GM19240 (cell line): ENCODE measurements at regions not wholly inside any gene's neighbourhood (a gene's known extent, or its start where the extent isn't known, plus 50 kb on each side); places are given as distances from the start of the nearest gene placed in this dataset.
"Not testable (repeated sequence)": the region's sequence is repeated elsewhere in the genome, so short reads cannot be mapped to it uniquely, and the experiment has no call there.

Source experiments
- DNase-seq: peaks from one replicate; pipeline ENCODE4 v3.0.0; 2011; ENCODE audit warnings: low spot score; ENCODE audit not compliant: insufficient read length

GRCh38 chr5:167336161-167336560, 955.3 kb upstream of the WWC1 start:
- no peak for DNase-seq

GRCh38 chr5:167339205-167339604, 952.2 kb upstream of the WWC1 start:
- no peak for DNase-seq

GRCh38 chr5:167346461-167346860, 945.0 kb upstream of the WWC1 start:
- no peak for DNase-seq

DNA sequence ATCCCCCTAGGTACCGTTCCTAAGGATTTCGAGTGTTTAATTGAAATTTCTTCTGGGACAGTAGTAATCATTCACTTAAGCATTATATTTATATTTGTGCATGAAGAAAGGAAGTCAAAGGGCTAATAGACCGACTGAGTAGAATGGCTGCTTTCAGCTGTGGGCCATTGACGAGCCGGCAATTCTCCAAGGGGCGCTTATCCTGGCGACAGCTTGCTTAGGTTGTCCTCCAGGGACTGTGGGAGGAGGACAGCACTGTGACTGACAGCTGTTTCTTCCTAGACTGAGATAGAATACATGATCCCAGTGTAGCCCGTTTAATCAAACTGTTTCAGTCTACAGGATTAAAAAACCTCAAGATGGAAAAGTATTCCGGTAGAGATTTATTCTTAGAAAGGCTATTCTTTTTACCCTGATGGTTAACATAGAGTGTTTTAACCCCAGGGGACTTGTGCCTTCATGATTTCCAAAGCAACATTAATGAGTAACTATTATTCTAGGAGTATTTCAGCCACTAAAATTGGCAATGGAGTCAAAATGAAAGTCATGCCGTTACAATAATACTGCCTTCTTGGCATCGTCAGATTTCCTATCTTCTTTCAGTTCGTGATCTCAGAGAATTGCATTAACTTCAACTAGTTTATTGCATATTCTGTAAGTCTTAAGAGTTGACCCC, 943.1 kb upstream of the WWC1 start:
- DNase-seq = no peak

DNA sequence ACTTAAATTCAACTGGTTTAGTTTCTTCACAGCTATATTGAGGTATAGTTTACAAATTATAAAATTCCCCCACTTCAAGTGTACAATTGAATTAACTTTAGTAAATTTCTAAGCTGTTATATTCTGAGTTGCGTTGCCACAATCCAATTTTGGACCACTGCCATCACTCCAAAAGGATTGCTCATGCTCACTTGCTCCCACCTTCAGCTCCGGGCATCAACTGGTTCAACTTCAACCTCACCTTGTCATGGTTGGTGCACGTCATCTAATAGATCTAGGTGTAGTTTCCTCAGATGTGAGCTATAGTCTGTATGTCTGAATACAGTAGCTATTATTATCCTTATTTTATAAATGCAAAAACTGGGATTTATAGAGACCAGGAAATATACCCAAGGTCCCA, 942.5 kb upstream of the WWC1 start:
- no peak for DNase-seq

DNA sequence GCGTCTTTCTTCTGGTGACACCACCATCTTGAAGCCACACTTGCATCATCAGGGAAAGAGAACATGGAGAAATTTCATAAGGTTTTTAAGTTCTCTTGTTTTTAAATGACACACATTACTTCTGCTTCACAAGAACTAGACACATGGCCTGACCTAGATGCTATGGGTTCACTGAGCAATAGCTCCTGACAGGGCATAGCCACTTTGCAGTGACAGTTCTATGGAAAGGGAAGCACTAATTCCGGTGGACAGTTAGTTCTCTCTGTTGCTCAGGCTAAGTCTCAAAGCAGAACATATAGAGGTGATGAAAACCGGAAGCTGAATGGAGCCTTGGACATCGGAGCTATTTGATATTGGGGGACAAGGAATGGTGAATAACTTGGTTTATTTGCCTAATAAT, 940.1 kb upstream of the WWC1 start:
- DNase-seq = no peak

GRCh38 chr5:167352801-167353200, 938.6 kb upstream of the WWC1 start:
- no peak for DNase-seq

DNA sequence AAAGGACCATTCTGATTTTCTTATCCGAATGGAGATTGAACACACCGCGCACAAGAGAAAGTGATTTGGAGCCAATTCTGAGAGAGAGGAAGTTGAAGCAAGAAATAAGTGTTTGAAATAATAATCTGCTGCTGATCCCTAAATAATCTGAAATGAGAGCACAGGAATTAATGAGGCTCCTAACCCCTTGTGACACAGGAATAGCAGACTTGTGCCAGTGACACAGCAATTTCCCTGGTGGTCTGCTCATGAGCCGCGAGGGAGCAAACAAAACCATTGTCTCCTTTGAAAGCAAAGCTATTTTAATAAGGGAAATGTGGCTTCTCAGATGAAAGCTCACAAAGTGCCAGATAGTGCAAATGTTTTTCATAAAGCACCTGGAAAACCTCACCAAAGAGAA, 936.1 kb upstream of the WWC1 start:
- no peak for DNase-seq

DNA sequence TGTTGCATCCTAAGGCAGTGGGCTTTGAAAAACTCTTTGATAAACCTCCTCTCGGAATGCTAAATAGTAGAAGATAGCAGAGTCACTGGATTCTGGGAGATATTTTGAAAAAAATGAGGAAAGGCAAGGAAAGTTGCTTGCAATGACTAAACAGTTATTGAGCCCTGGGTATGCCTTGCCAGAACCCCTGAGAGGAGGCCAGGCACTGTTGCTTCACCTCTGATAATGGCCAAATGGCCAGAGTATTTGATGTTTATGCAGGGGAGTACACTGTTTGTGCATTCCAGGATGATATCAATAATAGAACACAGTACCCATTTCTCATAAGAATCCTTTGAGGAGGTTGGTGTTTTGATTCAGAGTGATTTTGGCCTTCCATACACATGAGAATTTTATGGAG, 935.1 kb upstream of the WWC1 start:
- DNase-seq = no peak

DNA sequence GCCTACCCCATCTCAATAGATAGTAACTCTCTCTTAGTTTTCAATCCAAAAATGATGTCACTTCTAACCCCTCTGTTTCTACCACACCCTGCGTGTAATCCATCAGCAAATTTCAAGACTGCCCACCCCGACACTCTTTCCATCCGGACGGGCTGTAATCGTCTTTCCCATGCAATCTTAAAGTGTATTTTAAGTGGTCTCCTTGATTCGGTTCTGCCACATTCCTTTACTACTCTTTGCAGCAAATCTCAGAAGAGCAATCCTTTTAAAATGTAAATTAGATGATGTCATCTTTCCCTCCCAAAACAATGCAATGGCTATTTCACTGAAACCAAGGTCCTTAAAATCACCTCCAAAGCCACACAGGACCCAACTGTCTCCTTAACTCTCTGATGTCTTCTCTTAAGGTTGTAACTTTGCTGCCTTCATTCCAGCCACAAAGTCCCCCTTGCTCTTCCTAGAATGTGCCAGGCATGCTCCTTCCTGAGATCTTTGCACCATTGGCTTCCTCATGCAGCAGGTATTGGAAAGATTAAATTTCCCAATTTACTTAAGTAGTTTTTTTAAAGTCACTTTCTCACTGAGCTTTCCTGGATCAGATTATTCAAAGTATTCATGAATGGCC, 932.5 kb upstream of the WWC1 start:
- DNase-seq = no peak

DNA sequence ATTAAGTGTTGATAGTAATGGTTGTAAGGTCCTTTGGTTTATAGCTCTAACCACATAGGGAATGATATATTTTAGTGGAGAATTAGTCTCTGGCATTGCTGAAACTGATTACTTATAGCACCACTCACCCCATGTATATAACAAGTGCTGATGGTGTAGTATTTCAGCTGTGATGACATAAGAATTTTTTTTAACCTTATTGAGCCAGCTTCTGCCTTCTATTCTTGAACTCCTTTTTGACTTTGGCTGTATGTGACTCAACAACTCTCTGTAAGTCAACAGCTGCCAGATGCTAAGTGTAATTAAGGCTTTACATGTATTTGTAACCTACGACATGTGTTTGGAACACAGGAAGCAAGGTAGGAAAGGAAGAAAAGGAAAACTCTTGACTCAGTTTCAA, 929.6 kb upstream of the WWC1 start:
- no peak for DNase-seq

GRCh38 chr5:167363065-167363464, 928.4 kb upstream of the WWC1 start:
- DNase-seq = no peak

DNA sequence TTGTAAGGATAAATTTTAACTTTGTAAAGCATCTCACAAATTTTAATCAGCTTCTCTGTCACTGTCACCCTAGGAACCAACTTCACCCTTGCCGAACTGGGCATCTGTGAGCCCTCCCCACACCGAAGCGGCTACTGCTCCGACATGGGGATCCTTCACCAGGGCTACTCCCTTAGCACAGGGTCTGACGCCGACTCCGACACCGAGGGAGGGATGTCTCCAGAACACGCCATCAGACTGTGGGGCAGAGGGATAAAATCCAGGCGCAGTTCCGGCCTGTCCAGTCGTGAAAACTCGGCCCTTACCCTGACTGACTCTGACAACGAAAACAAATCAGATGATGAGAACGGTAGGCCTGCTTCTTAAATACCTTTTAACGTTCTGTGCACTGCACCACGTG, 916.3 kb upstream of the WWC1 start:
- no peak for DNase-seq

DNA sequence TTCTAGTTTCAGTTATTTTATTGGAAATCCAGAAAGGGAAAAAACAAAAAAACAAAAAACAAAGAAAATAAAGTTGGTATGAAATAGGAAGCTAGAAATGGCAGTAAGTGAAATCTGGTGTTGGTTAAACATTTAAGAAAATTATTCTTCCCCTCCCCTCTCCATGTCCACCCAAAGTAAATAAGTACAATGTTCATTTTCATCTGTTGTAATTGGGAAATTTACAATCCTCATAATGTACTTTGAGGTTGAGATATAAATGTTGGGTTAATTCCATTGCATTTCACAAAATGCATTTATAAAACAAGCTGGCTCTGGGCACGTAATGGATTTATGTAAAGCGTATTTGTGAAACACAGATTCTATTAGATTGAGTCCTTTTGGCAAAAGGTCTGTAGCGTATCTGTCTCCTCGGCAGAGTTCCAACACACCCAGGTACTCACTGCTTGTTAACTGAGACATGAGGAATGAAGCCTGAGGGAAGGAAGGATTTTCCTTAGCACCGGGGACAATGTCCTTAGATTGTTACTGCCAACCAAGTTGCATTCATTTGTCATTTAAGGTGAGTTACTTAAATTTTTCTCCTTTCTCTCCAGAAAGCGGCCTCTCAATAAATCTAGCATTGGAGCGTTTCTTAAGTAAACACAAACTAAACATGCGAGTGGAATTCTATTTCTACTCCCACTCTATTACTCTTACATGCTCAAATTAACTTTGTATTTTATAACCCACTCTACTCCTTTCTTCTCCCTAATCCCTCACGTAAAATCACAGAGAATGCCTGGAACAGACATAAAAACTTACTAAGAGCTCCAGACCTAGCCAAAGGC, 912.3 kb upstream of the WWC1 start:
- no peak for DNase-seq

DNA sequence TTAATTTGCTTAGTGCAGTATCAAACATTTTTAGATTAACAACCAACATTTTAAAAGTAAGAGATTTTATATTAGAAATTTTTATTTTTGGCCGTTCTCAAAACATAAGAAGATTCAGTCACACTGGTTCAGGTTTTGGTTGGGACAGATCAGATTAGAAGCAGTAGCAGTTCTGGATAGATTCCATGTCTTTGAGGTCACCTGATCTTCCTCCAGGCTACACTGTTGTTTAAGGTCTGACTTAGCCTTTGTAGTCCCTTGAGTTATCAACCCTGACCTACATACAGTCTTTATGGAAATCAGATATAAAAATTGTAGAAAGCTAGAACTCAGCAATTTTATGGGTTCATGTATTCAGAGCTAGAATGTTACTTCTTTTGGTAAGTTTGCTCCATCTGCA, 910.0 kb upstream of the WWC1 start:
- DNase-seq = no peak

DNA sequence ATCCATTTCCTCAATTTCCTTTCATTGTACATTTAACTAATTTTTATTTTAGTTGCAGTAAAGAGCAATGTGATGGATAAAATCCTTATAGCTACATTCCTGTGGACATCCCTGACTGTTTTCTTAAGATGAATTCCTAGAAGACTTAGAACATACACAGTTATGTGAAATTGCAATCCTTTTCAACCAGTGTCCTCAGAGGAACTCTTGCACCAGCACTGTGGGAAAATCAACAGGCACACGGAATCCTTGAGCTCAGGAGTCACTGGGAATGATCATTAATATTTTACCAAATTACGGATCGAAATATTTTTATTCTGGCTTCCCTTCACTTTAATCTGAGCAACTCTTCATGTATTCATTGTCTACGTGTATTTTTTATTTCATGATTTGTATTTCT, 901.9 kb upstream of the WWC1 start:
- DNase-seq = no peak

GRCh38 chr5:167391286-167391685, 900.2 kb upstream of the WWC1 start:
- DNase-seq = not testable (repeated sequence)

DNA sequence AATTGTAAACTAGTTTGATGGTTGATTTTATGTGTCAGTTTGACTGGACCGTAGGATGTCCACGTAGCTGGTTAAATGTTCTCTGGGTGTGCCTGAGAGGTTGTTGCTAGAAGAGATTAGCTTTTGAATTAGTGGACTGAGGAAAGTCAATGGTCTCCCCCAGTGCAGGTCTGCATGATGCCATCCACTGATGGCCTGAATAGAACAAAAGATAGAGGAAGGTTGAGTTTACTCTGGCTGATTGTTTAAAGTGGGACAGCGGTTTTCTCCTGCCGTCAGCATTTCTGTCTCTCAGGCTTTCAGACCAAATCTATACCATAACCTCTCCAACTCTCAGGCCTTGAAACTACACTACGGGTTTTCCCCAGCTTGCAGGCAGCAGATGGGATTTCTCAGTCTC, 899.2 kb upstream of the WWC1 start:
- DNase-seq = no peak

DNA sequence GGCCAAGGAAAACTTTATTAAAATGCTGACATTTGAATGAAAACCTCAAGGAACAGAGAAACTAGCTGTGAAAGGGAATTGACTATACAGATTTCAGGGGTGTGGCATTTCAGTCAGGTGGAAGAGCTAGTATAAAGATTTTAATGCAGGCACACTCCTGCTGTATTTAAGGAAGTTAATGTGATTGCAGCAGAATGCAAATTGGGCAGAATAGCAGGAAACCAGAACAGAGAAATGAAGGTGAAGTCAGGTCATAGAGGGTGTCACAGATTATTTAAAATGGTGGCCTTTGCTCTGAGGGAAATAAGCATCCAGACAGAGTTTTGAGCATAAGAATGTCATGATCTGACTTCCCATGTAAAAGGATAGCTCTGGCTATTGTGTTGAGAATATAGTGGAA, 898.1 kb upstream of the WWC1 start:
- DNase-seq = no peak

- no peak for DNase-seq
Observed at GRCh38 chr5:167402671-167403070, 888.8 kb upstream of the WWC1 start.

DNA sequence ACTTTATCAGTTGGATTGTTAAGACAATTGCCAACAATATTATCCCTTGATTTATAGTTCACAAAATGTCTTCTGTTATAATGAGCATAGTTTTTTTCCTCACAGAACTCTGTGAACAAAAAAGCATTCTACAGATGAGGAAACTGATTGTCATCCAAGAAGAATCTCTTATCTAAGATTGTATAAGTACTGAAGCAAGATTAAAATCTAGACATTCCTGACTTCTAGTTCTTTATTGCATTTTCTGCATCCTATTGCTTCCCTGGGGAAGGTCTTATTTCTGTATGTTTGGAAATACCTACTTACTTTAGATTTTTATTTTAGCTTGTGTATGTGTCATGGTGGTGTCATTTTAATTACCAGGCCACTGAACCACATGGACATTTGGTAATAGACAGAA, 884.9 kb upstream of the WWC1 start:
- DNase-seq = no peak

- DNase-seq = no peak
Observed at GRCh38 chr5:167412556-167412955, 878.9 kb upstream of the WWC1 start.

DNA sequence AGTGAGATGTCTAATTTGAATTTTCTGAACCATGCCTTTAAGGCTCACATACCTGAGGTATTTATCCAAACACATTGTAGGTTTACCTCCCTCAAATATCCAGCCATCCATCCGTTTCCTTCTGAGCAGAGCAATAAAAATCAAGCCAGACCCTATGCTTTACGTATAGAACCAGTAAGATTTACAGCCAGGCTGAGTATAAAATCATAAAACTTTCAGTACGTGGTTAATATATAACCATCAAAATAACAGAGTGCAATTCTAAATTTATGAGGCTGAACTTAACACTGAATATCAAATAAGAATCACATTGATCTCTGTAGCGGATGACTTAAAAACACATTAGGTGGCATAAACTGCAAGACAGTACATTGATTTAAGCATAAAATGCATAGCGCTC, 877.9 kb upstream of the WWC1 start:
- no peak for DNase-seq
